ENCODE measurements at regions not wholly inside any gene's neighbourhood (a gene's known extent, or its start where the extent isn't known, plus 50 kb on each side); places are given as distances from the start of the nearest gene placed in this dataset.

GRCh38 chr7:18343047-18343446, 152.5 kb upstream of the HDAC9 start:
- Mint-ChIP-seq H3K27me3 (ENCODE audit: unreplicated experiment) (no peaks in the 10 kb centered on the region), H3K4me3 (ENCODE audit: unreplicated experiment) (no peak overlapping the region), H3K9me3 (ENCODE audit: unreplicated experiment) (peaks cover 1% of the 10 kb centered on the region), H3K4me1 (ENCODE audit: low read depth, unreplicated experiment) (no peaks in the 10 kb centered on the region), H3K36me3 (ENCODE audit: unreplicated experiment) (no peaks in the 10 kb centered on the region), H3K27ac (ENCODE audit: unreplicated experiment) (no peak overlapping the region)
- DNase-seq, result no peak
- no peak for TF ChIP-seq CTCF (IDR thresholded peaks at IDR 0.05; ENCODE audit: partially characterized antibody, unreplicated experiment)

DNA sequence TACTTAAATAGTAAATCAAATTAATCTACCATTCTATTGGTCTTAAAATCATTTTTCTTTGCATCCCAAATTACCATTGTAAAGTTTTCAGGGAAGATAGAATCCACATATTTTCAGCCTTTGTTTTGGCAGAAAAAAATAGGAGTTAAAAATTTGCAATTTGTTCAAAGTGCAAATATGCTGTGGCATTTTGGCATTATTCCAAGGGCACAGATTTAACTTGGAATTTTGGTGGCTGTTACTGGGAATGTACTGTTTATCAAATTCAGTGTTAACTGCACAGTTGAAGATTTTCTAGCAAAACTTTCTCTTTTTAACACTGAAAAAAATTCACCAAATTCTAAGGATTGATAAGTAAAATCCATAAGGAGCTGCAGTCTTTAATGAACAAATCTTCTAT, 151.0 kb upstream of the HDAC9 start:
- Mint-ChIP-seq H3K4me1 (ENCODE audit: low read depth, unreplicated experiment) (no peaks in the 10 kb centered on the region), H3K36me3 (ENCODE audit: unreplicated experiment) (no peaks in the 10 kb centered on the region)
- DNase-seq, result no peak

GRCh38 chr7:18345641-18346234, 149.8 kb upstream of the HDAC9 start:
- DNase-seq, result peak; percentile 39
- no peaks in the 10 kb centered on the region for H3K36me3 Mint-ChIP-seq (ENCODE audit: unreplicated experiment)
- peaks cover 1% of the 10 kb centered on the region for H3K9me3 Mint-ChIP-seq (ENCODE audit: unreplicated experiment)
- TF ChIP-seq CTCF (IDR thresholded peaks at IDR 0.05; ENCODE audit: partially characterized antibody, unreplicated experiment), result peak; percentile 82
- H3K4me1 Mint-ChIP-seq (ENCODE audit: low read depth, unreplicated experiment), result no peaks in the 10 kb centered on the region
- no peak overlapping the region for H3K27ac Mint-ChIP-seq (ENCODE audit: unreplicated experiment)
- no peaks in the 10 kb centered on the region for H3K27me3 Mint-ChIP-seq (ENCODE audit: unreplicated experiment)
- no peak overlapping the region for H3K4me3 Mint-ChIP-seq (ENCODE audit: unreplicated experiment)

More for the DNA sequence above, 151.0 kb upstream of the HDAC9 start:
- H3K27me3 Mint-ChIP-seq (ENCODE audit: unreplicated experiment), result no peaks in the 10 kb centered on the region
- no peak overlapping the region for H3K27ac Mint-ChIP-seq (ENCODE audit: unreplicated experiment)
- peaks cover 1% of the 10 kb centered on the region for H3K9me3 Mint-ChIP-seq (ENCODE audit: unreplicated experiment)
- no peak for TF ChIP-seq CTCF (IDR thresholded peaks at IDR 0.05; ENCODE audit: partially characterized antibody, unreplicated experiment)
- no peak overlapping the region for H3K4me3 Mint-ChIP-seq (ENCODE audit: unreplicated experiment)

- no peak for TF ChIP-seq CTCF (IDR thresholded peaks at IDR 0.05; ENCODE audit: partially characterized antibody, unreplicated experiment)
- no peak for DNase-seq
- H3K9me3 Mint-ChIP-seq (ENCODE audit: unreplicated experiment), result no peaks in the 10 kb centered on the region
- H3K4me1 Mint-ChIP-seq (ENCODE audit: low read depth, unreplicated experiment), result no peaks in the 10 kb centered on the region
- H3K27me3 Mint-ChIP-seq (ENCODE audit: unreplicated experiment), result no peaks in the 10 kb centered on the region
- no peak overlapping the region for H3K4me3 Mint-ChIP-seq (ENCODE audit: unreplicated experiment)
- no peak overlapping the region for H3K27ac Mint-ChIP-seq (ENCODE audit: unreplicated experiment)
- H3K36me3 Mint-ChIP-seq (ENCODE audit: unreplicated experiment), result no peaks in the 10 kb centered on the region
These were observed 148.4 kb upstream of the HDAC9 start for GRCh38 chr7:18347170-18347569.

DNA sequence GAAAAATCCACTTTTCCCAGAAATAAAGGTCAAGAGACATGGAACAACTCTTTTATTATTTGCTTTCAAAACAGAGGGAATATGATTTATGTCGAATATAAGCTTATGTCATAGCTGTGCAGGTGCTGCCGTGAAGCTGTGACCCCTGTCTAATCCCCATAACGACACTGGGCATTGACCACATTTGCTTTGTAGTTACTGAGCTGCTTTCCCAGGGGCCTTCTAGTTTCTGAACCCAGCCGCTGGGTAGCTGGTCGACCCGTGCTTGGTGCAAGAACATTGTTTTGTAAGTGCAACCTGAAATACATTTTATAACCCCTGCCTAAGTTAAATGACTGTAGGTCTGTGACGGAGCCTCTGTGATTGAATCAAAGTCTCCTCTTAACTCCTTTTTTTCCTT, 144.9 kb upstream of the HDAC9 start:
- no peak overlapping the region for H3K27ac Mint-ChIP-seq (ENCODE audit: unreplicated experiment)
- peaks cover 4% of the 10 kb centered on the region for H3K4me1 Mint-ChIP-seq (ENCODE audit: low read depth, unreplicated experiment)
- H3K27me3 Mint-ChIP-seq (ENCODE audit: unreplicated experiment), result no peaks in the 10 kb centered on the region
- no peak overlapping the region for H3K4me3 Mint-ChIP-seq (ENCODE audit: unreplicated experiment)
- TF ChIP-seq CTCF (IDR thresholded peaks at IDR 0.05; ENCODE audit: partially characterized antibody, unreplicated experiment), result no peak
- no peaks in the 10 kb centered on the region for H3K9me3 Mint-ChIP-seq (ENCODE audit: unreplicated experiment)
- no peak for DNase-seq
- no peaks in the 10 kb centered on the region for H3K36me3 Mint-ChIP-seq (ENCODE audit: unreplicated experiment)

Measured in glutamatergic neuron (in vitro differentiated cells).